ENCODE measurements at regions not wholly inside any gene's neighbourhood (a gene's known extent, or its start where the extent isn't known, plus 50 kb on each side); places are given as distances from the start of the nearest gene placed in this dataset.

DNA sequence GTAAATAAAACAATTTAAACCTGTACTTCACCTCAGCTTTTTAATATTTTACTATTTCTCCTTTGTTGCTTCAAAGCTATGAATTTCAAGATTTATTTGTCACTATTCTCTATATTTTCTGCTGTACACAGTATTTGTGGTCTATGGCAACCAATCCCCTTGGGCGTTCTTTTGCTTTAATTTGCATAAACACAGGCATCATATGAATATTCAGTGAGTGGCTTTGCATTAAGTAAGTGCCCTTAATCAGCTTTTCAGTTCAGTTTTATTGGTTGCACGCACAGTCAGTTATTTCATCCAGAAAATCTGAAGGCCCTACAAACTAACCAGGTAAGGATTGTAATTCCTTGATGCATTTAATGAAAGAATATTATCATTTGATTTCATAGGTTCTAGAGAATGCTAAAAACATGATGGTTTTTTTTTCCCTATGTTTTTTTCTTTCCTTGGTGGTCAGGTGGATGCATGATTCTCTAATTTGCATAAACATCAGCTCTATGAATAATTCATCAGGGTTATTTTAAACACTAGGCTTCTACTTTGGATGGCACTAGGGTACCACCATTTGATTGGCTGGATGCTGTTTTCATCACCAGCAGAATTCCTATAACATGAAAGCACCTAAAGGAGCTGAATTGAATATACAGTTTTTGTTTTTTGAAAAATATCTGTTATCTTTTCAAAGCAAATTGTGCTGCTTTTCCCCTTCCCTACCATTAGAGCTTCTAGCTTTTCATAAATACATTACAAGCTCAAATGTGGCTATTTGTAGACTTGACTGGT lies 249.2 kb upstream of the CCNH start:
- TF ChIP-seq CTCF (IDR thresholded peaks at IDR 0.05; ENCODE audit: low read depth, low read length), result no peak
- H3K4me3 ChIP-seq (ENCODE audit: low read depth, low read length), result no peak overlapping the region

DNA sequence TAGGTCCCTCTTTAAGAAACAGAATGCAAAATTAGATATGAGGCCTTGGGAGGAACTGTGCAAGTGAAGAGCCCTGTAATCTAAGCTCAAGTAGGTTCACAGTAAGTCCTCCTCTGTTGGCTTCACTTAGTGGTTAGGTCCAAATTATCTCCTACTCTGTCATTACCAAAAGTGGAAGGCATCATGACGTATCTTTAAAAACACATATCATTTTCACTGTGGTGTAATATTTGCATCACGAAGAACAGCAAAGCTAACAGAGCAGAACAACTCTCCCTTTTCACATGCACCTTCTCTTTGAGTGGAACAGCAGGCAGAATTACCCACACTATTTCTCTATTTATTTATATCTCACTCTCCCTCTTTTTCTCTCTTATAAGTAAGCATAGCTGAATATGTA lies 240.5 kb upstream of the CCNH start:
- no peak for TF ChIP-seq CTCF (IDR thresholded peaks at IDR 0.05; ENCODE audit: low read depth, low read length)
- H3K4me3 ChIP-seq (ENCODE audit: low read depth, low read length), result no peak overlapping the region

- H3K4me3 ChIP-seq (ENCODE audit: low read depth, low read length), result no peak overlapping the region
- TF ChIP-seq CTCF (IDR thresholded peaks at IDR 0.05; ENCODE audit: low read depth, low read length), result no peak
These were observed 237.6 kb upstream of the CCNH start for GRCh38 chr5:87650284-87650683.

GRCh38 chr5:87649455-87649854 lies 236.7 kb upstream of the CCNH start:
- no peak overlapping the region for H3K4me3 ChIP-seq (ENCODE audit: low read depth, low read length)
- no peak for TF ChIP-seq CTCF (IDR thresholded peaks at IDR 0.05; ENCODE audit: low read depth, low read length)

GRCh38 chr5:87645224-87645623 lies 232.5 kb upstream of the CCNH start:
- no peak overlapping the region for H3K4me3 ChIP-seq (ENCODE audit: low read depth, low read length)
- no peak for TF ChIP-seq CTCF (IDR thresholded peaks at IDR 0.05; ENCODE audit: low read depth, low read length)

- no peak for TF ChIP-seq CTCF (IDR thresholded peaks at IDR 0.05; ENCODE audit: low read depth, low read length)
- H3K4me3 ChIP-seq (ENCODE audit: low read depth, low read length), result no peak overlapping the region
These were observed 228.2 kb upstream of the CCNH start for GRCh38 chr5:87640902-87641301.

- H3K4me3 ChIP-seq (ENCODE audit: low read depth, low read length), result no peak overlapping the region
- no peak for TF ChIP-seq CTCF (IDR thresholded peaks at IDR 0.05; ENCODE audit: low read depth, low read length)
These were observed 214.6 kb upstream of the CCNH start for GRCh38 chr5:87627363-87627762.
